SK-N-MC (cell line): ENCODE measurements at regions not wholly inside any gene's neighbourhood (a gene's known extent, or its start where the extent isn't known, plus 50 kb on each side); places are given as distances from the start of the nearest gene placed in this dataset.

Experiments used
- EZH2 ChIP-seq: fragments of 200-600 bp; sonication (generic); IDR thresholded peaks from one replicate; pipeline ENCODE4 v1.6.1; 2017; ENCODE audit warnings: antibody characterized with exemption
- POLR2AphosphoS5 ChIP-seq: IDR thresholded peaks from 2 replicates; pipeline ENCODE4 v1.6.1; 2012; ENCODE audit warnings: mild to moderate bottlenecking, low read depth, low read length, borderline replicate concordance

GRCh38 chr3:115476472-115476871, 146.8 kb upstream of the GAP43 start:
- no peak for TF ChIP-seq POLR2AphosphoS5
- TF ChIP-seq EZH2 = no peak
